Central memory CD8-positive, alpha-beta T cell (primary cell): ENCODE measurements at regions not wholly inside any gene's neighbourhood (a gene's known extent, or its start where the extent isn't known, plus 50 kb on each side); places are given as distances from the start of the nearest gene placed in this dataset.

Source experiments
- ATAC-seq: fragments of 150-1000 bp; cut with Tn5 transposase; replicated peaks from 2 replicates; pipeline ENCODE4 v1.10.0; 2022; ENCODE audit warnings: mild to moderate bottlenecking, moderate FRiP score, moderate number of reproducible peaks; ENCODE audit not compliant: poor library complexity, severe bottlenecking; ENCODE audit errors: extremely low read depth
- DNase-seq, 2 donors: peaks; one replicate each; pipeline ENCODE4 v3.0.0; 2021; ENCODE audit warnings: low spot score in 2 of 2
- H3K27ac Mint-ChIP-seq: one replicate; pipeline ENCODE4 v1.8.0; 2022; ENCODE audit warnings: low read depth, mild to moderate bottlenecking, moderate library complexity, mixed read lengths
- H3K27me3 Mint-ChIP-seq: one replicate; pipeline ENCODE4 v1.8.0; 2022; ENCODE audit warnings: mixed read lengths
- H3K36me3 Mint-ChIP-seq: one replicate; pipeline ENCODE4 v1.8.0; 2022; ENCODE audit warnings: mild to moderate bottlenecking, moderate library complexity, mixed read lengths; ENCODE audit not compliant: insufficient read depth
- H3K4me1 Mint-ChIP-seq: one replicate; pipeline ENCODE4 v1.8.0; 2022; ENCODE audit warnings: mixed read lengths
- H3K4me3 Mint-ChIP-seq: one replicate; pipeline ENCODE4 v1.8.0; 2022; ENCODE audit warnings: mild to moderate bottlenecking, moderate library complexity, mixed read lengths
- H3K9me3 Mint-ChIP-seq: one replicate; pipeline ENCODE4 v1.8.0; 2022; ENCODE audit warnings: mixed read lengths

DNA sequence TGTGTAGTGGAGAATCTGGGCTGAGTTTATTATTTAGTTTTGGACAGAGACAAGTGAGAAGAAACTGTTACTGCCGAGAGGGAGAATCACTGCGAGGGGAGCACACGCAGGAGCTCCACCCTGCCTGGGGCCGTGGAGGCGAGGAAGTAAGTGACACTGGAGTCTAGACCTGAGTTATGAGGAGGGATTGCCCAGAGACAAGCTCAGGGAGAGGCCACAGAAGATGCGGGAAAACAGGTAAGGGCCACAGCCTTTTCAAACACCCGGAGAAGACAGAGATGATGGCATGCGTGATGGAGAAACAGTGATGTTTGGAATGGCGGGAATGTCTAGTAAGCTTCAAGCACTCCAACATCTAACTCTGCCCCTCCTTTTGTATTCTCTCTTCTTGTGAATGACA is 84.1 kb downstream of the TNFSF11 start:
- DNase-seq (no peak), ATAC-seq (no peak)
- H3K36me3 Mint-ChIP-seq = no peaks in the 10 kb centered on the region
- no peak overlapping the region for H3K27ac Mint-ChIP-seq
- H3K4me3 Mint-ChIP-seq = no peak overlapping the region
- peaks cover 71% of the 10 kb centered on the region for H3K27me3 Mint-ChIP-seq
- H3K4me1 Mint-ChIP-seq = no peaks in the 10 kb centered on the region
- H3K9me3 Mint-ChIP-seq = no peaks in the 10 kb centered on the region

DNA sequence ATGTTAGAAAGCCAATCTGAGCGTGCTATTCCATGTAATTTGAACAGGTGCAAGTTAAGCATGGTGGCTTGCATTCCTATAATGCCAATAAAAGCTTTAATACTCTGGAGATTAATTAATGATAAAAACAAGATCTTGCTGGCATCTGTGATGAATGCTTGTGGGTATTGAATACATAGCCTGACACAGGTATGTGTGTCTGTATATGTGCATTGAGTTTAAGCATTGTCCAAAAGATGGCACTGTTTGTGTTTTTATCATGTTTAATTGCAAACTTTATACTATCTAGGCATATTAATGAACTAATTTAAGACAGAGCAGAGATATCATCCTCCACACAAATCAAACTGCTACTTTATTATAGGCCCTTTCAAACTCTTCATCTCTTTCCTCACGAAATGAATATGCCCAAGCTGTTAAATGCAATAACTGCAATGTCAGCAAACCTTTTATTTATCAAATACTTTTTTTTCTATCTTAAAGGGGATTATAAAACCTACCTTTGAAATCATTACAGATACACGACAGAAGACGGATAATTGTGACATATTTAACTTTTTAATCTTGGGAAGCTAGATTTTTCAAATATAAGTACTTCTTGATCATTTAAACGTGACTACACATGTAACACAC is 86.5 kb downstream of the TNFSF11 start:
- DNase-seq (no peak), ATAC-seq (no peak)
- H3K27me3 Mint-ChIP-seq = peaks cover 78% of the 10 kb centered on the region
- no peak overlapping the region for H3K4me3 Mint-ChIP-seq
- no peak overlapping the region for H3K27ac Mint-ChIP-seq
- H3K36me3 Mint-ChIP-seq = no peaks in the 10 kb centered on the region
- H3K9me3 Mint-ChIP-seq = peaks cover 3% of the 10 kb centered on the region
- no peaks in the 10 kb centered on the region for H3K4me1 Mint-ChIP-seq

DNA sequence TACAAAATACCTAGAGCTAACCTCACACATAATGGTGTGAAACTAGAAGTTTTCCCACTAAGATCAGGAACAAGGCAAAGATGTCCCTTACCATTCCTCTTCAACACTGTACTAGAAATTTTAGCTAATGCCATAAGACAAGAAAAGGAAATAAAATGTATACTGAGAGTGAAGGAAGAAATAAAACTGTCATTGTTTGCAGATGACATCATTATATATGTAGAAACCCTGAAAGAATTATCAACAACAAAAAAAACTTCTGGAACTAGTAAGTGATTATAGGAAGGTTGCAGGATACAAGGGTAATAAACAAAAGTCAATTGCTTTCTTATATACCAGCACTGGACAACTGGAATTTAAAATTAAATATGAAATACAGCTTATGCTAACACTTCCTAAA is 93.7 kb downstream of the TNFSF11 start:
- peaks cover 13% of the 10 kb centered on the region for H3K9me3 Mint-ChIP-seq
- no peaks in the 10 kb centered on the region for H3K4me1 Mint-ChIP-seq
- no peak for DNase-seq
- no peak overlapping the region for H3K27ac Mint-ChIP-seq
- no peaks in the 10 kb centered on the region for H3K36me3 Mint-ChIP-seq
- no peak for ATAC-seq
- H3K4me3 Mint-ChIP-seq = no peak overlapping the region
- peaks cover 45% of the 10 kb centered on the region for H3K27me3 Mint-ChIP-seq

DNA sequence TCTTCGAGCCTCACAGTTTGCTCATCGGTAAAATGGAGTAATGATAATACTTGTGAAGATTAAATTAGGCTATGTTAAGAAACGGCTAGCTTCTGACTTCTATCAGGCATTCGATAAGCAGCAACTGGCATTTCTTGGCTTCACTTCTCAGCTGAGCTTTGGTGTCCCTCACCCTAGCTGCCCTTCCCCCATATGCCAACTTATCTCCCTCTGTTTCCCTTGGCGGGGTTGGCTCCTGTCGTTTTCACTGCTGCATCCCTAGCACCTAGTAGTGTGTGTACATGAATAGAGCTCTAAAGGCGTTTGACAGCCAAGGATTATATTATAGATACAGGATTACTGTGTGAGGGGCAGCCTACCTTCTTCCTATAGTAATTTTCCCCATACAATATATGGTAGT is 97.5 kb downstream of the TNFSF11 start:
- Mint-ChIP-seq H3K27me3 (peaks cover 13% of the 10 kb centered on the region), H3K4me1 (no peaks in the 10 kb centered on the region), H3K27ac (no peak overlapping the region), H3K36me3 (no peaks in the 10 kb centered on the region), H3K9me3 (peaks cover 6% of the 10 kb centered on the region), H3K4me3 (no peak overlapping the region)
- DNase-seq (no peak), ATAC-seq (no peak)

DNA sequence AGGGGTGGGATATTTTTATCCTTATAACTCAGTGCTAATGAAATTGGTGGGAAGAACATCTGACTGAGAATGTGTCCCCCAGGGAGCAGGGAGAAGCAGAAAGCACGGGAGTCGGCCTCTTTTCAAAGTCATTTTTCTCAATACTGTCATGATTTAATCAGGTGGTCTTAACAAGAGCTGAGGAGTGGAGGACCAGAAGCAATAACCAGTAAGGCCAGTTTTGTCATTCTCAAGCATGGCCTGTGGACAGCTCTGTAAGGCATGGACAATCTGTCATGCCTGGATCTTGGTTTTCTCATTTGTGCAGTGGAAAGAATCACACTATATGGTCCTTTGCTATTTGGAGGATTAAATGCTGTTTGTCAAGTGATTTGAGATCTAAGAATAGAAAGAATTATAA is 99.7 kb downstream of the TNFSF11 start:
- DNase-seq = no peak
- peaks cover 11% of the 10 kb centered on the region for H3K27me3 Mint-ChIP-seq
- no peaks in the 10 kb centered on the region for H3K4me1 Mint-ChIP-seq
- no peak for ATAC-seq
- no peak overlapping the region for H3K27ac Mint-ChIP-seq
- no peak overlapping the region for H3K4me3 Mint-ChIP-seq
- H3K9me3 Mint-ChIP-seq = no peaks in the 10 kb centered on the region
- H3K36me3 Mint-ChIP-seq = no peaks in the 10 kb centered on the region

DNA sequence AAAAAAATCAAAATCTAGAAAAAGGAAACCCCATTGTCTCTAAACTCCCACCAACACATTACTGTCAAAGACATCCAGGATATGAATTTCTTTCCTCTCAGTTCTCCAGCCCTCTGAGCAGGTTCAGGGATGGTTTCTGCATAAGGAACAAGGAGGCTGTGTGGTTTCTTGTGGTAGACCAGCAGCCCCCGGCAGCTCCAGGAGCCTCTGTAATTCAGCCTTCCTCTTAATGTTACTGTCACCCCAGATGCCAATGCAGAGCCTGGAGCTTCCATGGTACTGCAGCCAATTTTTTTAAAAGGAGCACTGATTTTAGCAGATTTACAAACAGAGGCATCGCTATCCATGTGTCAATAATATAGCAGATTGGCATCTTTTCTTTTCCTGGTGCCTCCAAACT is 100.6 kb upstream of the FAM216B start:
- ATAC-seq (no peak), DNase-seq (no peak)
- no peak overlapping the region for H3K4me3 Mint-ChIP-seq
- peaks cover 3% of the 10 kb centered on the region for H3K36me3 Mint-ChIP-seq
- peaks cover 51% of the 10 kb centered on the region for H3K27me3 Mint-ChIP-seq
- H3K27ac Mint-ChIP-seq = no peak overlapping the region
- H3K4me1 Mint-ChIP-seq = no peaks in the 10 kb centered on the region
- H3K9me3 Mint-ChIP-seq = no peaks in the 10 kb centered on the region

DNA sequence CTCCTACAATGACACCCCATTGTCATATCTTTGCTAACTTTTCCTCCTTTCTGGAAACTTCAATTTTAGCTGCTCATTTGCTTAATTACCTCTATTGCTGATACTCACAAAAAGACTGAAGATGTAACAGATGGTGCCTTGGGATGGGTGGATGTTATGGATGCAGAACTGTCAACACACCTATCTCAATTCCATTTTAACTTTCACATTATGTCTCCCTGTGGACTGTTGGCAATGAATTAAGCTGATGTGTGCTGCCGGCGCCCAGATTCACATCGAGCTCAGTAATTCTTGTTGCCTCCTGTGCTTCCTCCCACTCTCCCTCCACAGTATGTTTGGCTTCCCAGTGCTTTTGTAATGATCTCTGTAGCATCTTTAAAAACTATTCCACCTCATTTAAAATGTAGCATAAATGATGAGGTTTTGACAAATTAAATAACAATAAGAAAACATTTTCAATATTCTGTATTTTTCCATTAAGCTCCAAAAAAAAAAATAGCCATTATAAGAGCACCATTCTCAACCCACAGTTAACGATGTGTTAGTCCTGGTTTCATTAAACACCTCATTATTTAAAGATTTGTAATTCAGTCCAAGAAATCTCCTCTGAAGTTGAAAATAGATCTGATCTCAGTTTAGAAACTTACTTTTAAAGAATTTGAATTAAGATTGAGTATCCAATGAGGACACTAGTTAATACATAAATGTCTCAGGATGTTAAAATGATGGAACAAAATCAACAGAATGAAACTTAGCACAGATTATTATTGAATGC is 99.9 kb upstream of the FAM216B start:
- Mint-ChIP-seq H3K9me3 (no peaks in the 10 kb centered on the region), H3K4me3 (no peak overlapping the region), H3K27ac (no peak overlapping the region), H3K27me3 (peaks cover 51% of the 10 kb centered on the region), H3K36me3 (peaks cover 3% of the 10 kb centered on the region), H3K4me1 (no peaks in the 10 kb centered on the region)
- DNase-seq (no peak), ATAC-seq (no peak)

DNA sequence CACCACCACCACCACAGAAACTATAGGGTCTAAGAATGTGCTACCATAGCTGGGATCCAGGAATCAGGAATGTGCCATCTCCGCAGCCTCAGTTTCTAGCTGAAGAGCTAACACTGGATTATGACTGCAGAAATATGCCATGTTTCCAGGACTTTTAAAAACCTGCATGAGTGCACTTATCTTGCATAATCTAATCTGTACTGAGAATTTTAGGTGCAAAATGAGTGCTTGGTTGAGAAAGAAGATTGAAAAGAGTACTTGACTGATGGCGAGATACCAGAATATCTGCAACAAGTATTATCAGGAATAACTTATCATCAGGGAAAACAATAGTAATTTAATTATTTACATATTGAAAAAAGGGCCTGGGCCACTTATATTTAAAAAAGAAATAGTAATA is 97.2 kb upstream of the FAM216B start:
- peaks cover 56% of the 10 kb centered on the region for H3K27me3 Mint-ChIP-seq
- H3K36me3 Mint-ChIP-seq = peaks cover 3% of the 10 kb centered on the region
- H3K4me3 Mint-ChIP-seq = no peak overlapping the region
- no peak for DNase-seq
- no peaks in the 10 kb centered on the region for H3K4me1 Mint-ChIP-seq
- no peak overlapping the region for H3K27ac Mint-ChIP-seq
- no peaks in the 10 kb centered on the region for H3K9me3 Mint-ChIP-seq
- ATAC-seq = no peak

DNA sequence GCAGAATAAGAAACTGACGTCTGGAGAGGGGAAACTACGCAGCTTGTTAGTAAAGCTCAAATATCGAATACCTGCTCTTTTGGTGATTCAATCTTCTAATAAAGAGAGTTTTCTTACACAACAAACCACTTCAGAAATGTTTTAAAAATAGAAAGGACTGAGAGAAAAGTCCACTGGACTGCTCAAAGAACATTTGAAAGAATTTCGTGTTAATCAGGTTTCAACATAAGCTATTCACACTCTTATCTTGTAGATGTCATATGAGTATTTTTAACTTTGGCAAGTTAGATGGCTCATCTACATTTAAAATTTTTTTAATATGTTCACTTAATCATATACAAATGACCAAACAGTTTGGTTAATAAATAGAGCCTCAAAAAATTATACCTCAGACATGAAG is 95.6 kb upstream of the FAM216B start:
- Mint-ChIP-seq H3K4me1 (no peaks in the 10 kb centered on the region), H3K27ac (no peak overlapping the region), H3K36me3 (peaks cover 3% of the 10 kb centered on the region), H3K9me3 (no peaks in the 10 kb centered on the region), H3K4me3 (no peak overlapping the region), H3K27me3 (peaks cover 44% of the 10 kb centered on the region)
- DNase-seq = no peak
- no peak for ATAC-seq

DNA sequence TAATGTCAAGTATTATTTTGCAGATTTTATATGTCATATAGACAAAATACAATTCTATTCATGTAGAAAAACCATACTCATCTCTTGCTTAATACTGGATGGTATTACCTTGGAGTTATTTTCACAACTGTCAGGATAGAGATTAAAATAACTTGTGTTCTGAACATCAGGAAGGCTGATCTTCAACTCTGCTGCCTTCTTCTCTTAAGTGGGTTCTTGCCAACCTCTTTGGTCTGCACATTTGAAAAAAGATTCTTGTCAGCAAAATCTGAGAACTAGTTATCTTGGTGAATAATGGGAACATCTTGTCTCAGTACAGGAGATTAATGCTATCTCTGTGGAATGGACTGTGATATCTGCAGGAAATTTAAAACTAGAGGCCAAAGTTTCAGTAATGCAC is 95.2 kb upstream of the FAM216B start:
- Mint-ChIP-seq H3K27me3 (peaks cover 40% of the 10 kb centered on the region), H3K4me3 (no peak overlapping the region), H3K9me3 (no peaks in the 10 kb centered on the region), H3K27ac (no peak overlapping the region), H3K36me3 (peaks cover 3% of the 10 kb centered on the region), H3K4me1 (no peaks in the 10 kb centered on the region)
- DNase-seq (no peak), ATAC-seq (no peak)

DNA sequence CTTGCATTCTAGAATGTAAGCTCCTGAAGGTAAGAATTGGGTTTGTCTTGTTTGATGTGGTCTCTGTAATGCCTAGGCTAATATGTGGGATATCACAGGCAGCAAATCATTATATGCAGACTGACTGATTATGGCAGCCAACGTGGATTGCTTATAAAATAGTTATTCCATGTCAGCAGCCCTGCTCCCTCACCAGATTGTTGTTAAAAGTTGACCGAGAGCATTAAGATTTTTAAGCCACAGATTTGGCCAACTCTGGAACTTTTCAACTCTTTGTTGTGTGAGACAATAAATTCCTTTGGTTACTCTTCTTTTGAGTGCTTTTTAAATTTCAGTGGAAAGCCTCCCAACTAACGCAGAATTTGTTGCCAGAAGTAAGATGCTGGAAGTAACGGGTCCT is 92.6 kb upstream of the FAM216B start:
- Mint-ChIP-seq H3K36me3 (no peaks in the 10 kb centered on the region), H3K4me3 (no peak overlapping the region), H3K4me1 (no peaks in the 10 kb centered on the region), H3K27ac (no peak overlapping the region), H3K9me3 (no peaks in the 10 kb centered on the region), H3K27me3 (peaks cover 45% of the 10 kb centered on the region)
- ATAC-seq (no peak), DNase-seq (no peak)

DNA sequence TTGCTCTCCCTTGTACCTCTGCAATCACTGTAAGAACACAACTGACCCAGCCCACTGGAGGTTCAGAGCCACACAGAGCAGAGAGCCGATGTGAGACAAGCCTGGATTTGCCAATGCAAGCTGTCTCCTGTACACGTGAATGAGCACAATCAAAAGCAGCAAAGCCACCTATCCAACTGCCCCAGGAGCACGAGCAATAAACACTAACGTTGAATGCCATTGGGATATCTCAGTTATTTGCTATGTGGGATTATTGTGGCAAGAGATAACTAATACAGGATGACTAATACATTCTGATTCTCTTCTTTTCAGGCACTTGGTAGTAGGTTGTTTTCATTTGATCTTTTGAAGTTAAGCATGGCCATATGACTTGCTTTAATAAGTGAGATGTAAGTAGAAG is 85.2 kb upstream of the FAM216B start:
- Mint-ChIP-seq H3K4me3 (no peak overlapping the region), H3K4me1 (no peaks in the 10 kb centered on the region), H3K27ac (no peak overlapping the region), H3K36me3 (no peaks in the 10 kb centered on the region), H3K9me3 (no peaks in the 10 kb centered on the region), H3K27me3 (peaks cover 68% of the 10 kb centered on the region)
- no peak for DNase-seq
- no peak for ATAC-seq

DNA sequence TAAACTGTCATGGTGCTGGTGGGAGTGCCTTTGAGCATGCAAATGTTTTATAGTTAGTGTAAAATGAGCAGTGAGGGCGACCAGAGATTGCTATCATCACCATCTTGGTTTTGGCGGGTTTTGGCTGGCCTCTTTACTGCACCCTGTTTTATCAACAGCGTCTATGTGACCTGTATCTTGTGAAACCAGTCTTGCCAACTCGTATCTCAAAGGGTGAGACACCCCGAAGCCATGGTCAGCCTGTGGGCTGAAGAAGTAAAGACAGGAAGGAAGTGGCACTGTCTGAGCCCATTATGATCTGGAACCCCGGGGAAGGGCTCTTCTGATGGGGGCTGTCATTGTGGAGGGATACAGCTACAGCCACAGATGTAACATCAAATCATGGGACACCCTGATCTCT is 81.5 kb upstream of the FAM216B start:
- H3K27ac Mint-ChIP-seq = no peak overlapping the region
- H3K4me1 Mint-ChIP-seq = no peaks in the 10 kb centered on the region
- H3K27me3 Mint-ChIP-seq = peaks cover 62% of the 10 kb centered on the region
- no peaks in the 10 kb centered on the region for H3K9me3 Mint-ChIP-seq
- ATAC-seq (no peak), DNase-seq (no peak)
- H3K36me3 Mint-ChIP-seq = no peaks in the 10 kb centered on the region
- no peak overlapping the region for H3K4me3 Mint-ChIP-seq
